GF-D8 (cell line): ENCODE measurements at regions not wholly inside any gene's neighbourhood (a gene's known extent, or its start where the extent isn't known, plus 50 kb on each side); places are given as distances from the start of the nearest gene placed in this dataset.
A peak's percentile ranks its signal among the peaks of the same experiment; 100 is the strongest.
"Not testable (repeated sequence)": the region's sequence is repeated elsewhere in the genome, so short reads cannot be mapped to it uniquely, and the experiment has no call there.

Experiments used
- DNase-seq: peaks from one replicate; lab custom pipeline; 2025; lab: John Stamatoyannopoulos, UW

- no peak for DNase-seq
Measured at GRCh38 chr11:110514967-110515366, 85.2 kb downstream of the FDX1 start.

- DNase-seq, result not testable (repeated sequence)
Measured at GRCh38 chr11:110517381-110517780, 87.6 kb downstream of the FDX1 start.

- DNase-seq, result no peak
Measured at GRCh38 chr11:110518809-110519514, 89.2 kb downstream of the FDX1 start.

- DNase-seq, result no peak
Measured at GRCh38 chr11:110519796-110520195, 90.0 kb downstream of the FDX1 start.

GRCh38 chr11:110522471-110522870 is 92.7 kb downstream of the FDX1 start:
- peak; percentile 70 for DNase-seq

GRCh38 chr11:110524238-110524637 is 94.5 kb downstream of the FDX1 start:
- DNase-seq, result no peak

- DNase-seq, result no peak
Measured at GRCh38 chr11:110525883-110526282, 96.1 kb downstream of the FDX1 start.

- DNase-seq, result no peak
Measured at GRCh38 chr11:110526323-110526722, 96.6 kb downstream of the FDX1 start.
